IMR-90 (cell line): ENCODE measurements at regions not wholly inside any gene's neighbourhood (a gene's known extent, or its start where the extent isn't known, plus 50 kb on each side); places are given as distances from the start of the nearest gene placed in this dataset.

Experiments used
- ATAC-seq: fragments of 200-7000 bp; cut with Tn5 transposase; 2 replicates; pipeline ENCODE4 v1.9.1; 2020; ENCODE audit warnings: low read depth, mild to moderate bottlenecking, moderate library complexity
- BruUV-seq: library from RNA; stranded (reverse); fragments of 400-500 nt; replicated peaks from 2 replicates; lab custom pipeline; 2021; lab: Mats Ljungman, UMichigan
- CTCF ChIA-PET: fragments of 300-600 bp; formaldehyde crosslinking; extraction: SDS; loops from one replicate; lab custom pipeline; 2021; ENCODE audit warnings: antibody characterized with exemption; lab: Yijun Ruan, JAX
- POLR2A ChIA-PET: fragments of 300-600 bp; sonication (Branson Sonifier 250); formaldehyde crosslinking; loops from one replicate; lab custom pipeline; 2022; ENCODE audit warnings: antibody characterized with exemption; ENCODE audit not compliant: unreplicated experiment; lab: Charles Lee
- DNase-seq: peaks from one replicate; pipeline ENCODE4 v3.0.0; 2013
- H2AFZ ChIP-seq: replicated peaks from 2 replicates; pipeline ENCODE3; 2013; ENCODE audit warnings: low read length, mild to moderate bottlenecking; ENCODE audit not compliant: poor library complexity
- H2AK5ac ChIP-seq: 2 replicates; pipeline ENCODE4 v1.6.1; 2013; ENCODE audit warnings: low read depth, low read length, inconsistent platforms
- H2AK9ac ChIP-seq: replicated peaks from 2 replicates; pipeline ENCODE3; 2013; ENCODE audit warnings: mild to moderate bottlenecking, low read depth, low read length, moderate library complexity; ENCODE audit not compliant: poor library complexity
- H2BK120ac ChIP-seq: 2 replicates; pipeline ENCODE4 v1.6.1; 2013; ENCODE audit warnings: low read depth, low read length, inconsistent platforms
- H2BK15ac ChIP-seq: 3 replicates; pipeline ENCODE4 v1.6.1; 2013; ENCODE audit warnings: low read depth, low read length, inconsistent platforms
- H2BK20ac ChIP-seq: 2 replicates; pipeline ENCODE4 v1.6.1; 2013; ENCODE audit warnings: low read depth, mild to moderate bottlenecking, inconsistent platforms, low read length, moderate library complexity
- H2BK5ac ChIP-seq: 2 replicates; pipeline ENCODE4 v1.6.1; 2013; ENCODE audit warnings: mild to moderate bottlenecking, low read depth, low read length, inconsistent platforms; ENCODE audit not compliant: poor library complexity, severe bottlenecking
- H3K14ac ChIP-seq: replicated peaks from 2 replicates; pipeline ENCODE4 v1.6.1; 2013; ENCODE audit warnings: low read depth, low read length, inconsistent platforms
- H3K18ac ChIP-seq: 2 replicates; pipeline ENCODE4 v1.6.1; 2013; ENCODE audit warnings: low read depth, low read length, control low read depth
- H3K23ac ChIP-seq: 2 replicates; pipeline ENCODE4 v1.6.1; 2013; ENCODE audit warnings: low read depth, low read length, inconsistent platforms
- H3K27ac ChIP-seq: 2 replicates; pipeline ENCODE4 v1.5.1; 2013; ENCODE audit warnings: mild to moderate bottlenecking, control low read depth, low read length; ENCODE audit not compliant: insufficient read depth
- H3K27me3 ChIP-seq: 2 replicates; pipeline ENCODE4 v1.6.1; 2013; ENCODE audit warnings: low read length; ENCODE audit not compliant: control insufficient read depth, insufficient read depth
- H3K36me3 ChIP-seq: 2 replicates; pipeline ENCODE4 v1.6.1; 2013; ENCODE audit warnings: low read length, mixed read lengths; ENCODE audit not compliant: control insufficient read depth, insufficient read depth
- H3K4ac ChIP-seq: 2 replicates; pipeline ENCODE4 v1.6.1; 2013; ENCODE audit warnings: low read depth, low read length, inconsistent platforms
- H3K4me1 ChIP-seq: 2 replicates; pipeline ENCODE4 v1.6.1; 2013; ENCODE audit warnings: low read length, mixed read lengths; ENCODE audit not compliant: control insufficient read depth, insufficient read depth
- H3K4me2 ChIP-seq: 2 replicates; pipeline ENCODE4 v1.6.1; 2013; ENCODE audit warnings: low read depth, mild to moderate bottlenecking, control low read depth, low read length, moderate library complexity
- H3K4me3 ChIP-seq: 2 replicates; pipeline ENCODE4 v1.5.1; 2013; ENCODE audit warnings: low read depth, mild to moderate bottlenecking, control low read depth, low read length, moderate library complexity; ENCODE audit not compliant: insufficient read depth
- H3K56ac ChIP-seq: 2 replicates; pipeline ENCODE4 v1.6.1; 2013; ENCODE audit warnings: low read length, inconsistent platforms; ENCODE audit not compliant: insufficient read depth; ENCODE audit errors: extremely low read depth
- H3K79me1 ChIP-seq, 2 experiments: 2 replicates each; pipeline ENCODE4 v1.6.1; 2013; ENCODE audit warnings: low read length in 2 of 2, inconsistent platforms in 1 of 2, low read depth in 1 of 2
- H3K9ac ChIP-seq: 2 replicates; pipeline ENCODE4 v1.6.1; 2013; ENCODE audit warnings: low read depth, low read length, control low read depth
- H3K9me1 ChIP-seq: 2 replicates; pipeline ENCODE4 v1.6.1; 2013; ENCODE audit warnings: low read length, inconsistent platforms; ENCODE audit not compliant: insufficient read depth
- H3K9me3 ChIP-seq: 2 replicates; pipeline ENCODE4 v1.6.1; 2013; ENCODE audit warnings: low read length; ENCODE audit not compliant: control insufficient read depth, insufficient read depth
- H4K20me1 ChIP-seq: 2 replicates; pipeline ENCODE4 v1.6.1; 2013; ENCODE audit warnings: low read length, inconsistent platforms; ENCODE audit not compliant: insufficient read depth
- H4K5ac ChIP-seq: 2 replicates; pipeline ENCODE4 v1.6.1; 2013; ENCODE audit warnings: mild to moderate bottlenecking, low read depth, low read length, control low read depth
- H4K8ac ChIP-seq, 2 experiments: 2 replicates each; pipeline ENCODE4 v1.6.1; 2013; ENCODE audit warnings: low read depth in 2 of 2, low read length in 2 of 2, control low read depth in 1 of 2, inconsistent platforms in 1 of 2
- H4K91ac ChIP-seq: 2 replicates; pipeline ENCODE4 v1.6.1; 2013; ENCODE audit warnings: low read depth, low read length, inconsistent platforms; ENCODE audit not compliant: insufficient read depth
- SMC3 ChIP-seq: fragments of 150-350 bp; IDR thresholded peaks from 2 replicates; pipeline ENCODE4 v1.6.1; 2016; ENCODE audit warnings: low read depth, mild to moderate bottlenecking, antibody characterized with exemption, low read length, moderate library complexity
- WGBS, 2 experiments: methylation state at CpG; one replicate each; pipeline versions ENCODE4 v1.1.5 to v1.1.7; 2013; ENCODE audit warnings: missing lambda C conversion rate in 2 of 2; ENCODE audit not compliant: insufficient read length in 1 of 2; ENCODE audit errors: extremely low coverage in 2 of 2; 5-methylcytosine and 5-hydroxymethylcytosine counted together
- dilution Hi-C: fragments of 300-500 bp; cut with HindIII; formaldehyde crosslinking; loops from one replicate; pipeline ENCODE4 v1.14.3; 2018; ENCODE audit warnings: low sequenced_read_pairs; ENCODE audit not compliant: unreplicated experiment
- in situ Hi-C: fragments of 300-500 bp; cut with MboI; formaldehyde crosslinking; loops from 3 replicates; pipeline ENCODE4 v1.14.3; 2019; ENCODE audit warnings: low sequenced_read_pairs, inconsistent platforms, mixed read lengths
- intact Hi-C: fragments of 100-400 bp; cut with micrococcal nuclease; formaldehyde crosslinking; loops from 2 replicates; pipeline ENCODE4 v1.10.0; 2022

GRCh38 chr12:42945927-42946326, 356.4 kb upstream of the PRICKLE1 start:
- Histone ChIP-seq H2AFZ (no peak overlapping the region), H4K20me1 (no peaks in the 10 kb centered on the region), H3K9me1 (no peaks in the 10 kb centered on the region), H3K18ac (no peak overlapping the region), H3K56ac (no peak overlapping the region), H2BK15ac (no peak overlapping the region), H2AK9ac (no peak overlapping the region), H3K27ac (no peak overlapping the region), H3K9me3 (peaks cover 5% of the 10 kb centered on the region), H3K4me2 (no peak overlapping the region), H3K4ac (no peak overlapping the region), H3K23ac (no peak overlapping the region), H4K91ac (no peak overlapping the region), H3K4me1 (no peaks in the 10 kb centered on the region), H4K8ac (no peak overlapping the region), H4K5ac (no peak overlapping the region), H2BK120ac (no peak overlapping the region), H3K9ac (no peak overlapping the region), H3K79me1 (no peaks in the 10 kb centered on the region), H2BK20ac (no peak overlapping the region), H3K14ac (no peak overlapping the region), H3K27me3 (no peaks in the 10 kb centered on the region), H2AK5ac (no peak overlapping the region), H3K4me3 (no peak overlapping the region), H3K36me3 (no peaks in the 10 kb centered on the region), H2BK5ac (no peak overlapping the region)
- in situ Hi-C loops (no loop called here), intact Hi-C loops (no loop called here), dilution Hi-C loops (no loop called here)
- 57% methylated on average over 1 of the region's 2 CpGs; no CpG with 5 or more reads in 1 of the 2 experiments for whole genome bisulfite sequencing, 2 experiments
- no peak for TF ChIP-seq SMC3
- BruUV-seq: no TSS peak
- ChIA-PET POLR2A (no interaction called here), CTCF (no interaction called here)
- no peak for DNase-seq
- no peak for ATAC-seq
